Activated CD8-positive, alpha-beta memory T cell treated with anti-CD3 and anti-CD28 coated beads, Interleukin-2, amount 10 ng/mL, durations not matched to agents 7 days and 5 days (primary cell): ENCODE measurements at regions not wholly inside any gene's neighbourhood (a gene's known extent, or its start where the extent isn't known, plus 50 kb on each side); places are given as distances from the start of the nearest gene placed in this dataset.
"Not testable (repeated sequence)": the region's sequence is repeated elsewhere in the genome, so short reads cannot be mapped to it uniquely, and the experiment has no call there.

Source experiments
- ATAC-seq: fragments of 150-1000 bp; cut with Tn5 transposase; one replicate; pipeline ENCODE4 v1.10.0; 2021; ENCODE audit warnings: moderate library complexity
- CTCF ChIA-PET: fragments of 350-600 bp; sonication (Branson Sonifier 250); formaldehyde crosslinking; loops from one replicate; lab custom pipeline; 2021; ENCODE audit warnings: antibody characterized with exemption; lab: Charles Lee
- DNase-seq: peaks from one replicate; pipeline ENCODE4 v3.0.0-alpha.2; 2020
- H3K27ac Mint-ChIP-seq: one replicate; pipeline ENCODE4 v1.8.0; 2021; ENCODE audit warnings: mild to moderate bottlenecking, mixed read lengths
- H3K27me3 Mint-ChIP-seq: one replicate; pipeline ENCODE4 v1.8.0; 2021; ENCODE audit warnings: mixed read lengths
- H3K36me3 Mint-ChIP-seq: one replicate; pipeline ENCODE4 v1.8.0; 2021; ENCODE audit warnings: mild to moderate bottlenecking, mixed read lengths
- H3K4me1 Mint-ChIP-seq: one replicate; pipeline ENCODE4 v1.8.0; 2021; ENCODE audit warnings: mixed read lengths
- H3K4me3 Mint-ChIP-seq: one replicate; pipeline ENCODE4 v1.8.0; 2021; ENCODE audit warnings: mild to moderate bottlenecking, moderate library complexity, mixed read lengths
- H3K9me3 Mint-ChIP-seq: one replicate; pipeline ENCODE4 v1.8.0; 2022; ENCODE audit warnings: low read depth, mixed read lengths

GRCh38 chr15:62253294-62253693, 88.2 kb upstream of the C2CD4B start:
- CTCF ChIA-PET, result interaction anchor here (0.6 to 2.0 kb wide), 9 partner anchors 11 to 381 kb away, joined by 3 to 10 read pairs (median 3); no protein-coding TSS in a partner anchor
- no peaks in the 10 kb centered on the region for H3K4me1 Mint-ChIP-seq
- no peak for ATAC-seq

DNA sequence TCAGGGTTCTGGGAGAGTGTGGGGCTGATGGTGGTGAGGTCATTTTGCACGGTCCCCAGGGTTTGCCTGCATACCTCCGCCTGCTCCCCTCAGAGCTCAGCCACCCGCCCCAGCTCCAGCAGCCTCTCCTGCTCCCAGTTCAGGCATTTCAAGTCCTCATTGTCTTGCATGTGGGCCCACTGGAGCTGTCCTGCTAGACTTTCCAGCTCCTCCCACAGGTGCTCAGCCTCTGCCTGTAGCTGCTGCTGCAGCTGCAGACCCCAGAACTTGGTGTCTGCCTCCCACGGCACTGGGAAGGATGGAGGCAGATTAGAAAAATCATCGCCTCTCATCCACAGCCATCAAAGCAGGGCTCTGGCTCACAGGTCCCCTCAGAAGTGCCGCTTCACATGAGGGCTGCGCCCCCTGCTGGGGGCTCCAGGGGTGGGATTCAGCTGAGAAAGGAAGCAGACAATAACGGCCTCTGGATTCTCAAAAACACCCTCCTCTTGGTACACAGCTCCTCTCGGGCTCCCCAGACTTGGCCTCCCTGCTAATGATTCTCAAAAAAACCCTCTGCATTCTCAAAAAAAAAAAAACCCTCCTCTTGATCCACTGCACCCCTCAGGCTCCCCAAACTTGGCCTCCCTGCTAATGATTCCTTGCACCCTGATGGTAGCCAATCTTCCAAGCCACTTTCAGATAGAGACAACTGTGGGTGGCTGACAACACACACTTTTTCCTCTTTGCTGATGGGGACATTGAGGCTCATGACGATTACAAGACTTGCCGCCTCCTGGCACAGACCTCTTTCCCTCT, 89.3 kb upstream of the C2CD4B start:
- H3K4me1 Mint-ChIP-seq, result no peaks in the 10 kb centered on the region
- CTCF ChIA-PET, result interaction anchor here (0.6 to 2.0 kb wide), 14 partner anchors 10 to 382 kb away, joined by 3 to 10 read pairs (median 3); no protein-coding TSS in a partner anchor
- DNase-seq (peak; percentile 70), ATAC-seq (no peak)
- peaks cover 3% of the 10 kb centered on the region for H3K27me3 Mint-ChIP-seq
- H3K27ac Mint-ChIP-seq, result no peak overlapping the region
- no peak overlapping the region for H3K4me3 Mint-ChIP-seq
- H3K9me3 Mint-ChIP-seq, result no peaks in the 10 kb centered on the region
- H3K36me3 Mint-ChIP-seq, result no peaks in the 10 kb centered on the region

More at GRCh38 chr15:62253294-62253693, 88.2 kb upstream of the C2CD4B start:
- no peak for DNase-seq
- H3K27ac Mint-ChIP-seq, result no peak overlapping the region
- no peaks in the 10 kb centered on the region for H3K36me3 Mint-ChIP-seq
- no peak overlapping the region for H3K4me3 Mint-ChIP-seq
- no peaks in the 10 kb centered on the region for H3K9me3 Mint-ChIP-seq
- peaks cover 3% of the 10 kb centered on the region for H3K27me3 Mint-ChIP-seq

- H3K4me1 Mint-ChIP-seq, H3K27me3 Mint-ChIP-seq, DNase-seq, ATAC-seq, H3K4me3 Mint-ChIP-seq, H3K36me3 Mint-ChIP-seq, H3K9me3 Mint-ChIP-seq, CTCF ChIA-PET, H3K27ac Mint-ChIP-seq: not testable (repeated sequence)
These were observed 91.3 kb upstream of the C2CD4B start for GRCh38 chr15:62256430-62256829.

DNA sequence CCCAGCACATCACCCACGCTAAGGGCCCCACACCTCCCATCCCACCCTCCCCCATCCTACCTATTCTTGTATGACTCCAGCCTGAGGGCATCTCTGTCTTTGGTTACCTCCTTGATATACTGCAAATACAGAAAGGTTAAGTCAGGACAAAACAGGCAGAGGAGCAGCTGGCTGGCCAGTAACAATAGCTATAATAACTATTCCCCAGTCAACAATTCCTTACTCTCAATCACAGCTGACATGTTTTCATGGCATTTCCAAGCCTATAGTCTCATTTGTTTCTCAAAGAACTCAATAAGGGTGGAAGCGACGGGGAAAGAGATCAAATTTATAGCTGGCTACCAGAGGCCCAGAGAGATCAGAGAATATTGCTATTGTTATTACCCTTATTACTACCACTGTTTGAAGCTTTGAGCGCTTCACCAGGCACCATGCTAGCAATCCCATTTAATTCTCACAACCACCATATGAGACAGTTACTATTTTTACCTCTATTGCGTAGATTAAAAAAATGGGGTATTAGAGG, 93.0 kb upstream of the C2CD4B start:
- no peak overlapping the region for H3K4me3 Mint-ChIP-seq
- ATAC-seq, result no peak
- H3K9me3 Mint-ChIP-seq, result peaks cover 13% of the 10 kb centered on the region
- DNase-seq, result no peak
- CTCF ChIA-PET, result no interaction called here
- peaks cover 9% of the 10 kb centered on the region for H3K36me3 Mint-ChIP-seq
- no peaks in the 10 kb centered on the region for H3K27me3 Mint-ChIP-seq
- H3K4me1 Mint-ChIP-seq, result no peaks in the 10 kb centered on the region
- H3K27ac Mint-ChIP-seq, result no peak overlapping the region

DNA sequence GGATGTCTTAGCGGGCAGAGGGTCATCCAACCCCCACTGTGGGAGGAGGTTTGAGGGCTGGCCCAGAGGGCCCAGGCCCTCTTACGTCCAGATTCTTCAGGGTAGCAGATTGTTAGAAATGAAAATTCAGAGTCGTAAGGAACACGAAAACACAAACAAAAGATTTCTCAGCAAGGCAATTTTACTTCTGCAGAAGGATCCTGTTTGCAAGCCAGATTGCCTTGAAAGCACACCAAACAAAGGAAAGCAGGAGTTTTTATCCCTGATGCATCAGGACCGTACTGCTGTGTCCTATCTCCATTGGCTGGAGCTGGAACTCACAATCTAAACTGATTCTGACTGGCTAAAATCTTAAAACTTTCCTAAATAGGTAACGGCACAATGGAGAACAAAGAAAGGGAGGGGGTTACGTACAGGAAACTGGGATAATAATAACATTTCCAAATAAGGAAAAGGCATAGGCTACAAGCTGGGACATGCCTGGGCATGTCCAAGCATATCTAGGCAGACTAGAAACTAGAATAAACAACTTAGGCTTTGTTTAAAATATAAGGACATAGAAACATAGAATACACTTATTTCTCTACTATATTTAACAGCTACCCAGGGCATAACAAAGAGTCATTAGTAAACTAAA, 97.3 kb upstream of the C2CD4B start:
- H3K27me3 Mint-ChIP-seq, result no peaks in the 10 kb centered on the region
- CTCF ChIA-PET, result no interaction called here

GRCh38 chr15:62264196-62264595, 99.1 kb upstream of the C2CD4B start:
- Mint-ChIP-seq H3K27me3 (no peaks in the 10 kb centered on the region), H3K4me3 (no peak overlapping the region), H3K9me3 (peaks cover 25% of the 10 kb centered on the region), H3K36me3 (peaks cover 11% of the 10 kb centered on the region), H3K4me1 (no peaks in the 10 kb centered on the region), H3K27ac (no peak overlapping the region)
- DNase-seq (no peak), ATAC-seq (no peak)
- CTCF ChIA-PET, result interaction anchor here (2.2 kb wide), 1 partner anchor 10 kb away, joined by 10 read pairs; no protein-coding TSS in a partner anchor

More for the DNA sequence above, 97.3 kb upstream of the C2CD4B start:
- ATAC-seq (no peak), DNase-seq (no peak)
- peaks cover 18% of the 10 kb centered on the region for H3K9me3 Mint-ChIP-seq
- H3K27ac Mint-ChIP-seq, result no peak overlapping the region
- peaks cover 9% of the 10 kb centered on the region for H3K36me3 Mint-ChIP-seq
- H3K4me3 Mint-ChIP-seq, result no peak overlapping the region
- no peaks in the 10 kb centered on the region for H3K4me1 Mint-ChIP-seq

DNA sequence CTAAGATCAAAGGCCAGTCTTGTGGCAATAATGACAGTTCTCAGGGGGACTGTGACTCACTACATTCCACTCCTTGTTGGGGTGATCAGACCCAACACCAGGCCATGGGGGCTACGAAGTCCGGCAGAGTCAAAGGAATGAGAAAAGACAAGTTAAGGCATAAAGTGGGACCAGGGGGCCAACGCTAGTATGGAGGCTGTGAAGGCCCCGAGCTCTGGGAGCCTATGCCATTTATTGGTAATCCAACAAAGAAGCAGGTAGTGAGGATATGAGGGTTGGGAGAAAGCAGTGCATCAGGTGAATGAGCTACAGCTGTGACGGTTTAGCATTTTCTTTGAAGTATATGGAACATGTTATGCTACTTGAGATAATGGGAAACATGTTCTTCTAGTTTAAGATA, 104.4 kb upstream of the C2CD4B start:
- DNase-seq (no peak), ATAC-seq (no peak)
- no peak overlapping the region for H3K27ac Mint-ChIP-seq
- H3K27me3 Mint-ChIP-seq, result peaks cover 2% of the 10 kb centered on the region
- peaks cover 5% of the 10 kb centered on the region for H3K36me3 Mint-ChIP-seq
- CTCF ChIA-PET, result no interaction called here
- no peak overlapping the region for H3K4me3 Mint-ChIP-seq
- H3K4me1 Mint-ChIP-seq, result no peaks in the 10 kb centered on the region
- H3K9me3 Mint-ChIP-seq, result peaks cover 17% of the 10 kb centered on the region

DNA sequence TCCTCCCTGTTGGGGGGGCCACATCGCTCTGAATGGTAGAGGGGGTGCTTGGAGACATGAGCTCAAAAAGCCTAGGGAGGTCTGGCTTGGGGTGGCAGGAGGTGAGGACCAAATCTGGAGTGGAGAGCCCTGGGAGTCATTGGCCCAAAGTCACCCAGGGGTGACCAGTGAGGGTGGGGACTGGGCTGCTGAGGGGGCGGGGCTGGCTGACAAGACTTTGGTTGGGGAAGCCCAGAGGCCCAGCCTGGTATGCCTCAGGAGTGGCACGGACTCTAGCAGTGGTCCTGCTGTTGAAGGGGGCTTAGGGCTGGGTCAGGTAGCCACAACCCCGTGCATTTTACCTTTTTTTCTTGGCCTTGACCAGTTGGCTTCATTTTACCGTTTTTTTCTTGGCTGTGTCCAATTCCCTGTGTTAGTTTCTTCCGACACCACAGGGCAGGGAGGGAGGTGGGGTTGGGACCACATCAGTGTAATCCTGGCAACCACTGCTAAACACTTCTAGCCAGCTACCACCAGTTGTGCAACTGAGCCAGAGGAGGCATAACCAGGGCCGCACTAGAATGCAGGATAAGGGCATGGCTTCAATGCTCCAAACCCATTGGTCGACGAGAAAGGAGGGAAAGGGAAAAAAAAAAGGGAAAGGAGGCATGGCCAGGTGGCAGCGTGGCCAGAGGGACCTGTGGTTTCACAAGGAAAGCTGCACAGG, 105.3 kb upstream of the C2CD4B start:
- Mint-ChIP-seq H3K9me3 (peaks cover 17% of the 10 kb centered on the region), H3K4me1 (no peaks in the 10 kb centered on the region), H3K27ac (no peak overlapping the region), H3K36me3 (peaks cover 5% of the 10 kb centered on the region), H3K27me3 (peaks cover 7% of the 10 kb centered on the region), H3K4me3 (no peak overlapping the region)
- DNase-seq (no peak), ATAC-seq (no peak)
- CTCF ChIA-PET, result interaction anchor here (1.5 kb wide), 1 partner anchor 16 kb away, joined by 4 read pairs; no protein-coding TSS in a partner anchor

- Mint-ChIP-seq H3K27me3 (peaks cover 8% of the 10 kb centered on the region), H3K4me1 (no peaks in the 10 kb centered on the region), H3K36me3 (peaks cover 5% of the 10 kb centered on the region), H3K9me3 (peaks cover 15% of the 10 kb centered on the region), H3K27ac (no peak overlapping the region), H3K4me3 (no peak overlapping the region)
- DNase-seq (no peak), ATAC-seq (no peak)
- CTCF ChIA-PET, result no interaction called here
These were observed 107.2 kb upstream of the C2CD4B start for GRCh38 chr15:62272290-62272689.

DNA sequence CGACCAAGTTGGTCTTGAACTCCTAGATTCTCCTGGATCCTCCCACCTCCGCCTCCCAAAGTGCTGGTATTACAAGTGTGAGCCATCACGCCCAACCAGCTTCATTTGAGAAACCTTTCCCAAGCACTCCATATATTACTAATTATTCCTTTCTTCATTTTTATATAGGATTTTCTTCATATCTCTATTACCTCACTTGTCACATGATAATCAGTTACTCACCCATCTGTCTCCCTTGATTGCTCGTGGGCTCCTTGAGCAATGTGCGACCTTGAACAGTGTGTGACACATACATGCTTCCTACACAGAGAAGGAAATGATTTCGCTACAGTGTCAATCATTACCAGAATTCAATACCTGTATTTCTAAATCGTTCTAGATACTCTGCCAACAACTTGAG, 110.7 kb upstream of the C2CD4B start:
- Mint-ChIP-seq H3K36me3 (no peaks in the 10 kb centered on the region), H3K4me3 (no peak overlapping the region)
- CTCF ChIA-PET, result no interaction called here

GRCh38 chr15:62277816-62278394, 112.8 kb upstream of the C2CD4B start:
- Mint-ChIP-seq H3K36me3 (no peaks in the 10 kb centered on the region), H3K27me3 (peaks cover 28% of the 10 kb centered on the region), H3K27ac (no peak overlapping the region), H3K9me3 (no peaks in the 10 kb centered on the region), H3K4me3 (no peak overlapping the region), H3K4me1 (no peaks in the 10 kb centered on the region)
- ATAC-seq, result no peak
- CTCF ChIA-PET, result no interaction called here
- no peak for DNase-seq

More for the DNA sequence above, 110.7 kb upstream of the C2CD4B start:
- H3K27me3 Mint-ChIP-seq, result peaks cover 28% of the 10 kb centered on the region
- no peaks in the 10 kb centered on the region for H3K9me3 Mint-ChIP-seq
- DNase-seq (no peak), ATAC-seq (no peak)
- H3K27ac Mint-ChIP-seq, result no peak overlapping the region
- H3K4me1 Mint-ChIP-seq, result no peaks in the 10 kb centered on the region

DNA sequence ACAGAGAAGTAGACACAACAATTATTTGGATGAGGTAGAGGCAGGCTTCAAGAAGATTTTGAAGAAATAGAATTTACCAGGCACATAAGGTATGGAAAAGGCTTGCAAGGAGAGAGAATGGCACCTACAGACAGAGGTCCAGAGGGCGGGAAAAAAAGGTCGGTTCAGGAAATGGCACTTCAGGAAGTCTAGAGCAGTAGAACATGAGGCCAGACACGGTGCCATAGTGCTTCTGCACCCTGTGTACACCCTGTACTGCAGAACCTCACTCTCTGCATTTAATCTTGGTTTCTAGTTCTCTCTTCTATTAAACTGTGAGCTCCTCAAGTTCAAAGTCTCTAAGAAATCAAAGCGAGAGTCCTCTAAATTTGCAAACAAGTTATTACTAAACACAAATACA, 113.4 kb upstream of the C2CD4B start:
- no peak for ATAC-seq
- CTCF ChIA-PET, result no interaction called here
- peaks cover 30% of the 10 kb centered on the region for H3K27me3 Mint-ChIP-seq

GRCh38 chr15:62279041-62279440, 114.0 kb upstream of the C2CD4B start:
- no peaks in the 10 kb centered on the region for H3K36me3 Mint-ChIP-seq
- H3K9me3 Mint-ChIP-seq, result no peaks in the 10 kb centered on the region
- H3K4me3 Mint-ChIP-seq, result no peak overlapping the region
- peaks cover 32% of the 10 kb centered on the region for H3K27me3 Mint-ChIP-seq
- no peak overlapping the region for H3K27ac Mint-ChIP-seq
- H3K4me1 Mint-ChIP-seq, result no peaks in the 10 kb centered on the region
- no peak for DNase-seq
- ATAC-seq, result no peak
- CTCF ChIA-PET, result no interaction called here

More for the DNA sequence above, 113.4 kb upstream of the C2CD4B start:
- DNase-seq, result no peak
- Mint-ChIP-seq H3K4me3 (no peak overlapping the region), H3K36me3 (no peaks in the 10 kb centered on the region), H3K4me1 (no peaks in the 10 kb centered on the region), H3K27ac (no peak overlapping the region), H3K9me3 (no peaks in the 10 kb centered on the region)
